ENCODE measurements at regions not wholly inside any gene's neighbourhood (a gene's known extent, or its start where the extent isn't known, plus 50 kb on each side); places are given as distances from the start of the nearest gene placed in this dataset.

DNA sequence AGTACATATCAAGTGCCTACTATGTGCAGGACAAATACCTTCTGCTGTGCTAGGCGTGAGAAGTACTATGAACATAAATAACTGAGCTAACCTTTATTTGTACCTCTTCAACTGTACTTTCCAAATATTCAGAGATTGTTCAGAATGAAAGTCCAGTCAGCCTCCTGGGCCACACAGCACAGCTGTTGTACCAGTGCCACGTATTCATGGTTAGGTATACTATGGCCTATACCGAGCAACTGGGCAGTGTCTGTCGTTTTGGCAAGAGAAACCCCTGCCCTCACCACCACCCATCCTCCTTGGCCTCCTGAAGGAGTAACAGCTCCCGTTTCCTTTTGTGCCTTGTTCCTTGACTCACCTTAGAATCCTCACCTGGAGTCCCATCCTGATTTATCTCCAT is 53.0 kb downstream of the RASSF10 start:
- intact Hi-C loops (cut with DNase I; ENCODE audit: low total_unique reads) = no loop called here

DNA sequence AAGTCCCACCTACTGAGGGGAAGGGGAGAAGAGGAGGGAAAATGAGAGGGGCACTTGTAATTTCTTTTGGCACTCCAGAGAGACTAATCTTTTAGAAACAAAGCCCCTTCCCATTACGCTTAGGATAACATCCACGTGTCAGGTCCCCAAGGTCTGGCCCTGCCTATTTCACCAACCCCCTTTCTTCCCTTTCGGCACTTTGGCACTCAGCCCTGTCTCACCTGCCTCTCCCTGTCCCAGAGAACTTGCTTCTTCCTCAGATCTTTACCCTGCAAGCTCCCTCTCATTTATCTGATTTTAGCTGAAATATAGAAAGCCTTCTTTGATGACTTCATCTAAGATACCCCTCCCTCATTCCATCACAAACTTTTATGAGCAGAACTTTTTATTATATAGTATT is 55.5 kb downstream of the RASSF10 start:
- no peak for DNase-seq
- Histone ChIP-seq H3K4me3 (no peak overlapping the region), H3K36me3 (no peaks in the 10 kb centered on the region), H3K9me3 (no peaks in the 10 kb centered on the region), H3K27ac (no peak overlapping the region), H3K27me3 (peaks cover 0 to 14% of the 10 kb centered on the region in 2 donors), H3K4me1 (no peaks in the 10 kb centered on the region)
- intact Hi-C loops (cut with DNase I; ENCODE audit: low total_unique reads) = no loop called here
- TF ChIP-seq, protein P1, sequence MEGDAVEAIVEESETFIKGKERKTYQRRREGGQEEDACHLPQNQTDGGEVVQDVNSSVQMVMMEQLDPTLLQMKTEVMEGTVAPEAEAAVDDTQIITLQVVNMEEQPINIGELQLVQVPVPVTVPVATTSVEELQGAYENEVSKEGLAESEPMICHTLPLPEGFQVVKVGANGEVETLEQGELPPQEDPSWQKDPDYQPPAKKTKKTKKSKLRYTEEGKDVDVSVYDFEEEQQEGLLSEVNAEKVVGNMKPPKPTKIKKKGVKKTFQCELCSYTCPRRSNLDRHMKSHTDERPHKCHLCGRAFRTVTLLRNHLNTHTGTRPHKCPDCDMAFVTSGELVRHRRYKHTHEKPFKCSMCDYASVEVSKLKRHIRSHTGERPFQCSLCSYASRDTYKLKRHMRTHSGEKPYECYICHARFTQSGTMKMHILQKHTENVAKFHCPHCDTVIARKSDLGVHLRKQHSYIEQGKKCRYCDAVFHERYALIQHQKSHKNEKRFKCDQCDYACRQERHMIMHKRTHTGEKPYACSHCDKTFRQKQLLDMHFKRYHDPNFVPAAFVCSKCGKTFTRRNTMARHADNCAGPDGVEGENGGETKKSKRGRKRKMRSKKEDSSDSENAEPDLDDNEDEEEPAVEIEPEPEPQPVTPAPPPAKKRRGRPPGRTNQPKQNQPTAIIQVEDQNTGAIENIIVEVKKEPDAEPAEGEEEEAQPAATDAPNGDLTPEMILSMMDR (IDR thresholded peaks at IDR 0.05) = no peak

More for the DNA sequence above, 53.0 kb downstream of the RASSF10 start:
- H3K27ac ChIP-seq = no peak overlapping the region
- no peaks in the 10 kb centered on the region for H3K9me3 ChIP-seq
- H3K36me3 ChIP-seq = no peaks in the 10 kb centered on the region
- H3K4me1 ChIP-seq = no peaks in the 10 kb centered on the region
- TF ChIP-seq, protein P1 (IDR thresholded peaks at IDR 0.05) = no peak
- H3K27me3 ChIP-seq = peaks cover 0 to 14% of the 10 kb centered on the region in 2 donors
- no peak overlapping the region for H3K4me3 ChIP-seq
- no peak for DNase-seq

DNA sequence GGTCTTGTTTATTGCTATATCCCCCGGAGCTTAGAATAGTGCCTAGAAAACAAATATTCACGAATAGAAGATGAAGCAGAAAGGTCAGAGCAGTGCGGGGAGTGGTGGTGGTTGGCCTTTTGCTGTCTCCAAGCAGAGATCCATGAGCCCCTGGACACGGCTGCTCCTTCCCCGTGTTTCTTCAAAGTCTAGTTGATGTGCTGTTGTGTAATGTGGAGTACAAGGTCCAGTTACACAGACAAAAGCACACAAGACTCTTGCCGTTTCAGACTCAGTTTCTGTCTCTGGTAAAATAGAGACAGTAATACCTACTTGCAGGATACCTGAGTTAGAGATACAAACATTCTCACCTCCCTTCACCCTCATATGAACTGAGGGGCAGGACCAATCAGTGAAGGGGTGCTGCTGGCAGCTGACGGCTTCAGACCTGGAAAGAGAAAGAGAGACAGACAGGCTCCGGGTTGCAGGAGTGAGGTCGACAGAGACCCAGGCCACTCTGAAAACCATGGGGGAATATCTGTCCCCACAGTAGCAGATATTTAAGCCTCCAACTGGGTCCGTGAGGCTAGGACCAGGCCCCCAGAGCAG is 56.2 kb downstream of the RASSF10 start:
- TF ChIP-seq, protein P1 (IDR thresholded peaks at IDR 0.05) = no peak
- Histone ChIP-seq H3K4me3 (no peak overlapping the region), H3K9me3 (no peaks in the 10 kb centered on the region), H3K27me3 (peaks cover 0 to 14% of the 10 kb centered on the region in 2 donors), H3K27ac (no peak overlapping the region), H3K36me3 (no peaks in the 10 kb centered on the region), H3K4me1 (no peaks in the 10 kb centered on the region)
- no peak for DNase-seq
- intact Hi-C loops (cut with DNase I; ENCODE audit: low total_unique reads) = no loop called here

- Histone ChIP-seq H3K4me1 (no peaks in the 10 kb centered on the region), H3K4me3 (no peak overlapping the region), H3K9me3 (no peaks in the 10 kb centered on the region), H3K36me3 (no peaks in the 10 kb centered on the region), H3K27ac (no peak overlapping the region), H3K27me3 (peaks cover 0 to 9% of the 10 kb centered on the region in 2 donors)
- intact Hi-C loops (cut with DNase I; ENCODE audit: low total_unique reads) = no loop called here
- TF ChIP-seq, protein P1 (IDR thresholded peaks at IDR 0.05) = no peak
- DNase-seq = no peak
Measured at GRCh38 chr11:13068211-13068610, 59.1 kb downstream of the RASSF10 start.

DNA sequence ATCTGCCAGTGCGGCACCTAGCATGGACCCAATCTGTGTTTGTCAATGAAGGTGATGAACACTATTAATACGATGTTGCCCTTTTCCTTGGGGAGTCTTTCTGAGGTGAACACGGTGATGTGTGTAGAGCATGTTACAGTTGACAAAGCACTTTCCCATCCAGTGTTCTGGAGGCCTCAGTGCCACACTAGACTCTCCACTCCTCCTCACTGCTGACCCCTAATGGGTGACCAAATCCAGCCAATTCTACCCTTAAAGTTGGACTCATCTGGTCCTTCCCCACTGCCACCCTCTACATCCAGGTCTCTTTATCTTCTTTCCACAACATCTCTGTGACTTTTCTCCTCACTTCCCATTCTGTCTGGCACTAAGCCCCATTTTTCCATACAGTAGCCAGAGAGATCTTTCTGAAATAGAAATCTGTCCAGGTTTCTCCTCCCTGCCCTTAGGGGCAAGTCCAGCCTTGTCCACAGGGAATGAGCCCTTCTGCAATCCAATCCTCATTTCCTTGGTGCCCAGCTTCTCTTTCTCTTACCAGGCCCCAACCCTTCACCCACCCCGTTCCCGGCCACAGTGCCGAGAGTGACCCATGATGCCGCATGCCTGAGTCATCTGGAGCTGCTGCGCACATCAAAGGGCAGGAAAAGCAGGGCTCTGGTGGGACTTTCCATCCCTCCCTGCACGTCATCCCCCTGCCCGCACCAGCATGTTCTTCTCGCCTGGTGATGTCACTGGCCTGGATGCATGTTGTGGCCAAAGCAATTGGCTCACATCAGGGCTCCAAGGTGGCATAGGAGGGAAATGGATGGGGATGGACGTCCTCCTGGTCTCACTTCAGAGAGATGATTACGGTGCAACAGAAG is 64.2 kb downstream of the RASSF10 start:
- H3K27ac ChIP-seq = no peak overlapping the region
- H3K27me3 ChIP-seq = peaks cover 0 to 4% of the 10 kb centered on the region in 2 donors
- no peaks in the 10 kb centered on the region for H3K9me3 ChIP-seq
- H3K4me3 ChIP-seq = no peak overlapping the region
- no peaks in the 10 kb centered on the region for H3K4me1 ChIP-seq
- DNase-seq = no peak
- TF ChIP-seq, protein P1 (IDR thresholded peaks at IDR 0.05) = no peak
- H3K36me3 ChIP-seq = no peaks in the 10 kb centered on the region
- intact Hi-C loops (cut with DNase I; ENCODE audit: low total_unique reads) = no loop called here
